Stimulated activated naive CD8-positive, alpha-beta T cell treated with anti-CD3 and anti-CD28 coated beads, Interleukin-15, Interleukin-2, amounts not matched to agents 100 U/mL and 50 U/mL, for 24 hours (primary cell): ENCODE measurements at regions not wholly inside any gene's neighbourhood (a gene's known extent, or its start where the extent isn't known, plus 50 kb on each side); places are given as distances from the start of the nearest gene placed in this dataset.
"Not testable (repeated sequence)": the region's sequence is repeated elsewhere in the genome, so short reads cannot be mapped to it uniquely, and the experiment has no call there.

Source experiments
- ATAC-seq: fragments of 150-1000 bp; cut with Tn5 transposase; one replicate; pipeline ENCODE4 v1.10.0; 2021
- DNase-seq: peaks from one replicate; pipeline ENCODE4 v3.0.0; 2021

DNA sequence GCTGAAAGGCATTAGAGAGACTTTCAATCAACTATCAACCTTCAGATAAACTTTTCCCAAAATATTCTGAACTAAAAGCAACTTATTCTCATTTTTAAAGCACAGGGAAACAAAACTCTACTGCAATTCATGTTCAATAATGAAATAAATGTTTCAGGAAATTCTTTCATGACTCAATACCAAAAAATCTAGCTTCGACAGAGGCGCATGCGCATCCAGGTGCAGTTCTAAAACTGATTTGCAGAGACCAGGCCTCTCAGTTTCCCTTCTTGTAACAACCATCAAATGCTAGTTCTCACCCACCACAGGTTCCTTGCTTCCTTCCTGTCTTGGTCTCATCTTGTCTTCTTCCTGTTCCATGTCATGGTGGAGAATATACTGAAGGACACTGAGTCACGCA lies 55.3 kb upstream of the NRBF2 start:
- ATAC-seq (no peak), DNase-seq (no peak)

DNA sequence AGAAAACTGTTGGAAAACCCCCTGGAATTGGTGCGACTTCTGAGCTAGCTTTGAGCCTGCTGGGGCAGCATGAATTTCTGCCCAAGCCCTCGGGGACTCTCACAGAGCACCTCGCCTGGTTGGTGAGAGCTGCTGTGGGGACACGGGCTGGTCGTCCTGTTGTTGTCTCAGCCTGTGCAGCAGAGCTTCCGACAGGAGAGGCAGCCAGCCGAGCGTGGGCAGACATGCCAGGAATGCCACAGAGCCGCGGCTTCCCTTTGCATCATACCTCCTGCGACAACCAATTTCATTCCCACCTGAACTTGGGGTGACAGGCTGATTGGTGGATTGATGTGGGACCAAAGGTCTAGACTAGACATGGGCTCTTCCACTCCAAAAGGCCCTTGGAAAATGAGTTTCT lies 60.2 kb upstream of the NRBF2 start:
- ATAC-seq (no peak), DNase-seq (no peak)

DNA sequence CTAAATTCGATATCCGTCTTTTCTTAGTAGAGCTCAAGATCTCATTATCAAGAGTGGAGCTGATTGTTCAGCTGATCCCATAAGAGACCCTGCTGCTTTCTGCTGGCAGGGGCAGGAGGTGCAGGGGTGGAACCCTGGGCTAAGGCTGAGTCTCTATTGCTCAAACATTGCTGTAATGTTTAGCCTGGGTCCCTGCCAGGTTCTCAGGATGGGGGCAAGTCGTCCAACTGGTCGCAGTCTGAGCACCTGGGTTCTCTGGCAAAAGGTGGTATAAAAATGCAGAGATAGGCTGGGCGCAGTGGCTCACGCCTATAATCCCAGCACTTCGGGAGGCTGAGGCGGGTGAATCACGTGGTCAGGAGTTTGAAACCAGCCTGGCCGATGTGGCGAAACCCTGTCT lies 62.0 kb upstream of the NRBF2 start:
- ATAC-seq (no peak), DNase-seq (no peak)

DNA sequence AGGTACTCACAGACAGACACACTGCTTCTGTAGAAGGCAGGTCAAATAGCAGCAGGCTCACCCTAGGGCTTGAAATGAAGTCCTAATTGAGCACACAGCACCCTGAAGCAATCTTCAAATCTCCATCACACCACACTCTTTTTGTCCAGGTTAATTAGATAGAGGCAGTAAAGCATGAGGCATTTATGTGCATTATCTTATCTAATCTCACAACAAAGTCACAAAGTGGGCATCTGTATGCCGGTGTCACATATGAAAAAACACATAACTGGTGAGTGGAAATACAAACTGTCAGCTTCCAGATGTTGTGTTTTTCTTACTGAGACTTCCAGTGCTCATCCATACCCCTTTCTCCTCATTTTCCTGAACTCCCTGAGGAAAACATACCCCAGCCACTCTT lies 63.8 kb upstream of the NRBF2 start:
- DNase-seq (no peak), ATAC-seq (no peak)

DNA sequence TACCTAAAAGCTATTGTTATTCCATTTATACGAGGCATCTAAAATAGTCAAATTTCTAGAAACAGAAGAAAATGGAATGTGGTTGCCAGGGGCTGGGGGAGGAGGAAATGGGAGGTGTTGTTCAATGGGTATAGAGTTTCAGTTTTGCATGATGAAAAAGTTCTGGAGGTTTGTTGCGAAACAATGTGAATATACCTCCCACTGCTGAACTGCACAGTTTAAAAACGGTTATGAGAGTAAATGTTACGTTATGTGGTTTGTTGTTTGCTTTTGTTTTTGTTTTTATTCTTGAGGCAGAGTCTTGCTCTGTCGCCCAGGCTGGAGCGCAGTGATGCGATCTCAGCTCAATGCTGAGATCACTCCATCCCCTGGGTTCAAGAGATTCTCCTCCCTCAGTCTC lies 64.9 kb upstream of the NRBF2 start:
- peak; percentile 61 for ATAC-seq
- no peak for DNase-seq

DNA sequence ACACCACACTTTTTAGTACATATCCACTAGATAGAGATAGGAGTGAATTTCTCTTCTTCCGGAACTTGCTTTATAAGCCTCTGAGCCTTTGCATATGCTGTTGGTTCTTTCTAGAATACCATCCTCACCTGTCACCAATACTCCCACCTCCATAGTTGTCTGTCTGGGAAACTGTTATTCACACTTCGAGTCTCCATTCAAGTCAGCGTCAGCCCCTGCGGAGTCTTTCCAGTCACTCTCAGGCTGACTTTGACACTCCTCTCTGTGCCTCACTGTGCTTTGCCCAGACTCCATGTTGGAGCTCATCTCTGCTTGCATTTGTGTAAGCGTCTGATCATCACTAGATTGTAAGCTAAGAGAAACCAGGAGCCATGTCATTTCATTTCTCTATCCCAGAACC lies 66.5 kb upstream of the NRBF2 start:
- no peak for DNase-seq
- no peak for ATAC-seq

DNA sequence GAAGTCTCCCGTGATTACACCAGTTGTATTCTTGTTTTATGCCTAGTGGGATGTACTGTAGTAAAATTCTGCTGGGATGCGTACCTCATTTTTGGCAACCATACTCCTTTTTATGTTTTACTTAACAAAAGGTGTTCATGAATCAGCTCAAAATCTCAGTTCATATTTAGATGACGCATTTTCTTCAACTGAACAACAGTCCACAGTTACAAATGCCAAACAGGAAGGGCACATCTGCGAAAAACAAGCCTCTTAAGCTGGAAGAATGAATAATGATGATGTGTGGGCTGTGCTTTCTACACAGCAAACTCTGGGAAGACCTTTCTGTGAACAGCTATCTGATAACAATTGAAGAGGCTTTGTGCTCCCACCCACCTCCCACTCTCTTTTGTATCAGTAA lies 68.4 kb upstream of the NRBF2 start:
- ATAC-seq, result no peak
- no peak for DNase-seq

DNA sequence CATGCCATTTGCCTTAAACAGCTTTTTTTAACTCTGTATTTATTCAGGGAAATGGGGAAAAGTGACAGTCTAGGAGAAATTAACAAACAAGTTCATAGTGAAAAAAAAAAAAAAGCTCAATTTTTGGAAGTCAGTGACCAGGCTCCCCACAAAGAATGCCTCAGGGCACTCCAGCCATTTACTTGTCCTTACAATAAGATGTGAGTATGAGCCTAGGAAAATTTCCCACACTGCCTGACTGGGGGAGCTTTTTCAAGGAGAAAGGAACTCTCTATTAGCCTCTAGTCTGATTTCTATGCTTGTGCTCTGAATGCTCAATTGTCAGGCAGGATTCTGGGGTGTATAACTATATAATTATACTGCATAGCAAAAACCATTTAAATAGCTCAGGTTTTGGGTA lies 74.9 kb upstream of the NRBF2 start:
- no peak for ATAC-seq
- DNase-seq, result no peak

DNA sequence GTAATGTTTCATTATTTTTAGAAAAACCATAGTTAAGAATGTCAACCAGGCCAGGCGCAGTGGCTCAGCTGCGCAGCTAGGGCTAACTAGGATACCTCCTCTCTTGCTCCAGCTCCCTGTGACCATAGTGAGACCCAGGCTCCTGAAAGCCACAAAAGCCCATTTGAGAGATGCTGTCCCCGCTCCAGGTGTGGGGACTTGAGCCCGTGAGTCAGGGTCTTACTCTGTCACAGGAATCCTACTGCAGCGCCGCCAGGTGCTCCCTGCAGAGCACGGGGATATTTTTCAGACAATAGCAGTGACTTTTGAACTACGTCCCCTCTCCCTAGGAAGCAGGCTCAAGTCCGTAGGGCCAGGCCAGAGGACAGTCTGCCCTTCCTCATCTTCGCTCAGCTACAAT lies 75.6 kb upstream of the NRBF2 start:
- no peak for ATAC-seq
- no peak for DNase-seq

DNA sequence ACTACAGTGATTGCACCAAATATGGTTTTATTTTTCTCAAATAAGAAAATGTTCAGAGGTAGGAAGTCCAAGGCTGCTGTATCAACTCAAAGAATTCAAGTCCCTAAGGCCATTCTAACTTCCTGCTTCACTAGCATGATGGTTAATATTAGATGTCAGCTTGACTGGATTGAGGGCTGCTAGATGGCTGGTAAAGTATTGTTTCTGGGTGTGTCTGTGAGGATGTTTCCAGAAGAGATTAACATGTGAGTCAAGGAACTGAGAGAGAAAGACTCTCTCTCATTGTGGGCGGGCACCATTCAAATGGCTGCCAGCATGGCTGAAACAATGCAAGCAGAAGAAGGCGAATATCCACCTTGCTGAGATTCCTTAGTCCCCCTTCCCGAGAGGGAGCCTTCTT lies 77.4 kb upstream of the NRBF2 start:
- no peak for DNase-seq
- no peak for ATAC-seq

DNA sequence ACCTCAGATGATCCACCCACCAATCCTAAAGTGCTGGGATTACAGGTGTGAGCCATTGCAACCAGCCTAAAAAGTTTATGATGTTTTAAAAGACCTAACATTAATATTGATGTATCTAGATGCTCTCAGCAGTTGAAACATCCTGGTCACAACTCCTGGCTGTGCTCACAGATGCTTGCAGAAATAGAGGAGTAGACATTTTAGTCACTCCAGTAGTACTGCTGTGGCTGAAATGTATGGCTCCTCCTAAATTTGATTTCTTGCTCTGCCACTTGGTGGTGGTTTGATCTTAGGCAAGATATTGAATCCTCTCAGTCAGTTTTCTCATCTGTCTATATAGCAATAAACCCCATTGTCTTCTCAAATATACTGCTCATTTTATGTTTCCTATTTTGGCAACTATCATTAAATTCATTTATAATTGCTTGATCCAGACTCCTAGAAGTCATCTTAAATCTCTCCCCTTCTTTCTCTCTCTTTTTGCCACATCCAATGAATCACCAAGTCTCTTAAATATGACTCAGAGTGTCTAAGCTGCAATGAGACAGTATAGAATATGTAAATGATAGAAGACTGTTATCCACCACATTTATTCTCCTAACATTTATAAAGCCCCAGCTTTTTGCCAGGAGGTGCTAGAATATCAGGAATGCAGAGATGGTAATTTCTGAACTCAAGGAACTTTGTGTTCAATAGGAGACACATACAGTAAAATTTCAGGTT lies 78.1 kb upstream of the NRBF2 start:
- DNase-seq (no peak), ATAC-seq (peak; percentile 63)

DNA sequence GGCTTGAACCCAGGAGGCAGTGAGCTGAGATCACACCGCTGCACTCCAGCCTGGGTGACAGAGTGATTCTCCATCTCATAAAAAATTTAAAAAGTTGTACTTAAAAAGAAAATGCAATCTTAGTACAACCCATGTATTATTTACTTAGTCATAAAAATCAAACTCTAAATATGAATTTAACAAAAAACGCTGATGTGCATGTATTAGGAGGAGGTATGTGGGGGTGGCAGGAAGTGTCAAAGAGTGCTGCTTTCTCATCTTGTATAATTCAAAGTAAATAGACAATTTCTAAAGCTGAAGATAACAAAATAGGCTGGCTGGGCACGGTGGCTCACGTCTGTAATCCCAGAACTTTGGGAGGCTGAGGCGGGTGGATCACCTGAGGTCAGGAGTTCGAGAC lies 81.0 kb upstream of the NRBF2 start:
- ATAC-seq (no peak), DNase-seq (no peak)

DNA sequence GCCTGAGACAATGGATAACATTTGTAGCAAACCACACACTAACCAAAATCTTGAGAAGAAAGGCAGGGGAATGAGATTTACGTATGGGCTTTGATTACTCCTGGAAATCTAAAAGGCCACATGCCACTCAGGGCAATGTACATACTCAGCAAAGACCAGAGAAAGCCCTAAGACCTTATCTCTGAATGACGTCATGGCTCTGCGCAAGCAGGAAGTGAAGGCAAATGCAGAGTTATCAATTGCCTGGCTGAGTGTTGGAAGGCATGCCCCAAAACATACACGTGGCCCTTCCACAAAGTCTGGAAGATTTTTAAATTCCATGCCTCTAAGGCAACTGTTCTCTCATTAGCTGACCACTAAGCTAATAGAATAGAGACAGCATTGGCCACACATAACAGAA lies 90.9 kb upstream of the NRBF2 start:
- DNase-seq (no peak), ATAC-seq (no peak)

DNA sequence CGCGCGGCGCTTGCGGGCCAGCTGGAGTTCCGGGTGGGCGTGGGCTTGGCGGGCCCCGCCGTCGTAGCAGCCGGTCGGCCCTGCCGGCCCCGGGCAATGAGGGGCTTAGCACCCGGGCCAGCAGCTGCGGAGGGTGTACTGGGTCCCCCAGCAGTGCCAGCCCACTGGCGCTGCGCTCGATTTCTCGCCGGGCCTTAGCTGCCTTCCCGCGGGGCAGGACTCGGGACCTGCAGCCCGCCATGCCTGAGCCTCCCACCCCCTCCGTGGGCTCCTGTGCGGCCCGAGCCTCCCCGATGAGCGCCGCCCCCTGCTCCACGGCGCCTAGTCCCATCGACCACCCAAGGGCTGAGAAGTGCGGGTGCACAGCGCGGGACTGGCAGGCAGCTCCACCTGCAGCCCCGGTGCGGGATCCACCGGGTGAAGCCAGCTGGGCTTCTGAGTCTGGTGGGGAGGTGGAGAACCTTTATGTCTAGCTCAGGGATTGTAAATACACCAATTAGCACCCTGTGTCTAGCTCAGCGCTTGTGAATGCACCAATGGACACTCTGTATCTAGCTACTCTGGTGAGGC lies 99.4 kb upstream of the NRBF2 start:
- ATAC-seq, result not testable (repeated sequence)

DNA sequence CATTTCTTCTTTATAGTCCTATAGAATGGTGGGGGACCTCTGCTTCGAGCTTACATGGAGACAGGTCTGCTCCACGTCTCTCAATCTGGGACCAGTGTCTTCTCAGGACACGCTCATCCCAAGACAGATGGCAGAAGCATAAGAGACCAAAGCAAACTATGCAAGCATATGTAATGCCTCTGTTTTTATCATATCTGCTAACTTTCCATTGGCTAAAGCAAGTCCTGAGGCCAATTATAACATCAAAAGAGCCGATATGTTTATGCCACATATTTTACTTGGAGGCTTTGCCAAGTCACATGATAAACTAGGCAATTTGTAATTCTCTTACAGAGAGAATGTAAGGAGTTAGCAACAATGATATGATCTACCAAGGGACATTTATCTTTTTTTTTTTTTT lies 102.6 kb upstream of the NRBF2 start:
- DNase-seq (no peak), ATAC-seq (no peak)

More for the DNA sequence above, 99.4 kb upstream of the NRBF2 start:
- DNase-seq, result not testable (repeated sequence)

DNA sequence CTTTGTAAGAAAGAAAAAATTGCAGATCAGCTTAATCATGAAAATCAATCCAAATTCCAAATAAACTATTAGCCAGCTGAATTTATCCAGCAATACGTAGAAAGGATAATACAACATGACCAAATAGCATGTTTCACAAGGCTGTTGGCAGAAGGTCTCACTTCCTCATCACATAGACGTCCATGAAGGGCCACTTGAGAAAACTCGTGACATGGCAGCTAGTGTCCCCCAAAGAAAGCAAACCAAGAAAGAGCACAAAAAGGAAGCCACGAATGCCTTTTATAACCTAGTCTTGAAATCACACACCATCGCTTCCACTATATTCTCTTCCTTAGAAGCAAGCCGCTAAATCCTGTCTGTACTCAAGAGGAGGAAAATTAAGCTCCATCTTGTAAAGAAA lies 105.6 kb upstream of the NRBF2 start:
- DNase-seq, result no peak
- ATAC-seq, result no peak

DNA sequence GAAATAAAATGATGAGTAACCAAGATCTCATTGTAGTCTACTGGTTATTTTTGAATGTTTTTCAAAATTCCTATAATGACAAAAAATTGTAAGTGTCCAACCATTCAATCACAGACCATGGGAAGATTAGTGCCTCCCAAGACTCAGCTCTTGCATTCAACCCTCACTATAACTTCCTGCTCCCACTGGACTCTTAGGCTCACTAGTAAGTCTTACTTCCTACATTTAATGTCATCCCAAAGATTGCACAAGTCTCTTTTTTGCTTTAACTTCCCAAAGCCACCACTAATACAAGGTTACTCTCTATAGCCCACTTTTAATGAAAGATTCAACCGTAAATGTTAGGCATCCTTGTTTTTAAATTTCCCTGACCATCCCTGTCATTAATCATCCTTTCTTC lies 111.9 kb upstream of the NRBF2 start:
- ATAC-seq (no peak), DNase-seq (no peak)

DNA sequence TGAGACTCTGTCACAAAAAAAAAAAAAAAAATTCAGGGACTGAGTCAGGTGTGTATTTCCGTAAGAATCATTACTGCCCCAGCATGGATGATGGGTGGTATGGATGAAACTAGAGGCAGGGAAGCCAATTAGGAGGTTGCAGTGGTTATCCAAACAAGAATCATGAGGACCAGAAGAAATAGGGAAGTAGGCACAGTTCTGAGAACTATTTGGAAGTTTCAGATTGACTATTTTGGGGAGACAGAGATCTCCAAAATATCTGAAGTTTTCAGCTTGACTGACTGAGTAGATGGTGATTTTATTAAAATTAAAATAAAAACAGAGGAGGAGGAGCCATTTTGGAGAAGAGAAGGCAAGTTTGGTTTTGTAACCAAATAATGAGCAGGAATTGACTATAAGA lies 119.4 kb upstream of the NRBF2 start:
- DNase-seq (no peak), ATAC-seq (no peak)

DNA sequence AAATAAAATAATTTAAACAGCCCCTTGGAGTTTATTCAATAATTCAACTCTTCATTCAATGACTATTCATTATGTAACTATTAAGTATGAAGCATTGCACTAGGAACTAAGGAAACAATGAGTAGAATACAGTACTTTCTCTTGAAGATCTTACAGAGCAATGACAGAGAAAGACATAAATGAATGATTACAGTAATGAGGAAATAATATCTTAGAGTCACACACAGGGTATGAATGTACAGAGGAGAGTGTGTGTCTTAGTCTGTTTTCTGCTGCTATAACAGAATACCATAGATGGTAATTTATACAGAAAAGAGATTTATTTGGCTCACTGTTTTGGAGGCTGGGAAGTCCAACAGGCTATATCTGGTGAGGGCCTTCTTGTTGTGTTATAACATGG lies 120.5 kb upstream of the NRBF2 start:
- DNase-seq (no peak), ATAC-seq (no peak)

DNA sequence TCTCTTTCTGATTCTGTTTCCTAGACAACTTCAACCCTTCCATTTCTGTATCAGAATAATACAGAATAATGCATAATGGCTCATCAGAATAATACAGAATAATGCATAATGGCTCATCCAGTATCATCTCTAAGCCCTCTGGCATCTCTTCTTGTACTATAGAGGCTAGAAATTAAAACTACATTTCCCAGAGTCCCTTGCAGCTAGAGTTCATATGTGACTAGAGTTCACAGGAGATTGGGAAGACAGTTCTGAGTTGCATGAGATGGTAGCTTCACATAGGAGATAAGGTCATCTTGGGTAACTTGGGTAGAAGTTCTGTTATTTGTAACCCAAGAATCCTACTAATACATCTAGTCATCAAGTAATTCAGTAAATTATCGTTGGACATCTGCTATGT lies 122.9 kb upstream of the NRBF2 start:
- ATAC-seq (no peak), DNase-seq (no peak)

DNA sequence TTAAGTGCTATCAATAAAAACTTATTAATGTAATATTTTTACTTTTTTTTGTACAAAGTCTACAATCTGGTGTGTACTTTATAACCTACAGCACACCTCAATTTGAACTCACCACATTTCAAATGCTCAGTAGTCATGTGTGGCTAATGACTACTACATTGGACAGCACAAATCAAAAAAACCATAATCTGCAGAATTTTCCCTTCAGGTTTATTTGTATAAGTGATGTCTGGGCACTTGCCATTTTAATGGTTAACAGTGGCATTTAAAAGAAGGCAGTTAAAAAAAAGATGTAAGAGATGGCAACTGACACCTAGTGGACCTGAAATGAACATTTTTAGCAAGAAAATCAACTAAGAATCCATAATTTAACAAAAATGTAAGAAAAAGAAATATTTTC lies 124.6 kb upstream of the NRBF2 start:
- peak; percentile 50 for ATAC-seq
- no peak for DNase-seq

DNA sequence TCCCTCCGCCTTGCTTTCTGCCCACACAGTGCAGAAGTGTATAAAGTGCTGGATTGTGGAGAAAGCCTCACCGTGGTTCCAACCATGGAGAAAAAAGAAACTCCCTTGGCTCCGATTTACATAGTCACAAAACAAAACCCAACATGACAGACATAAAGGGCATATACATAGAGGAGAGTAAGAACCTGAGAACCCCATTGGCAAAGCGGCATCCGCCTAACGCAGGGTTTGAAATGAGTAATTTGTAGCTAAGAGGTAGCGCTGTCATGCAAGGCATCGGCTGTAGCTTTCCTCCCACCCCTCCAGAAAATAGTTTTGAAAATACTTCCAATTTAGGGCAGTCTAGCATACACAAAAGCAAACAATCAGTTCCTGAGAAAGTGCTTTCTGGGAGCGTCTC lies 126.0 kb upstream of the NRBF2 start:
- no peak for DNase-seq
- ATAC-seq, result peak; percentile 34

DNA sequence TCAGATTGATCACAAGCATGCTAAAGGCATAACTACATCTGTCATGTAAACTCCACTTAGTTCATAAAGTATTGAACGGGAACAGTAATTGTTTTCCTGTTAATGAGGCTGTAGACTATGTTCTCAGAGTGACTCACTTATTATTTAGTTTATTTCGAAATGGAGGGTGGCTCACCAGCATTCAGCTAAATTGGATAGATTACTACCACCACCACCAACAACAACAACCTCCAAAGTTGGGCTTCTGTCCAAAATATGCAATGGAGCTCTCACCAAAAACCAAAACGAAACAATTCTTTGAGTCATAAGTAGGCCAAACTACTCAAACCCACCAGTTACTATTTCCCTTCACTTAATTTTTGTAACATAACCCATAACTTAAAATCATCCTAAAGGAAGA lies 127.9 kb upstream of the NRBF2 start:
- DNase-seq, result no peak
- no peak for ATAC-seq

DNA sequence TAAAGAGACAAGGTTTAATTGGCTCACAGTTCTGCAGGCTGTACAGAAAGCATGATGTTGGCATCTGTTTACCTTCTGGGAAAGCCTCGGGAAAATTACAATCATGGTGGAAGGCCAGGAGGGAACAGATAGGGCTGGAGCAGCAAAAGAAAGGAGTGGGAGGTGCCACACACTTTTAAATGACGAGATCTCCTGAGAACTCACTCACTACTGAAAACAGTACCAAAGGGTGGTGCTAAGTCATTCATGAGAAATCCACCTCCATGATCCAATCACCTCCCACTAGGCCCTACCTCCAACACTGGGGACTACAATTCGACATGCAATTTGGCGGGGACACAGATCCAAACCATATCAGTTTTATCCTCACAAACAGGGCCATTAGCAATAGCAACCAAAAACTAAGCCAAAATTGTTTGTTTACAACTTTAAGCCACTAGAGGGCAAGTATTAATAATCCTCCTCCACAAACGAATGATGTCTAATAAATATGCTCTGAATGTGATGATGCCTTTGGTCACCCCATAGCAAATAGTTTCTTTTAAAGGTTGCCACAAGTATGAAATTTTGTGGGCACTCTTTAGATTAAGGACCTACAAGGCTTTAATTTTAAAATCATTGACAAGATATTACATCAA lies 129.2 kb upstream of the NRBF2 start:
- DNase-seq, result no peak

More for the DNA sequence above, 129.2 kb upstream of the NRBF2 start:
- no peak for ATAC-seq
